GM23338 (cell line): ENCODE measurements at regions not wholly inside any gene's neighbourhood (a gene's known extent, or its start where the extent isn't known, plus 50 kb on each side); places are given as distances from the start of the nearest gene placed in this dataset.

Experiments used
- ATAC-seq: fragments of 200-7000 bp; cut with Tn5 transposase; 3 replicates; pipeline ENCODE4 v1.9.1; 2020
- DNase-seq: peaks from one replicate; pipeline ENCODE4 v3.0.0-alpha.2; 2015; ENCODE audit warnings: low spot score
- H2AFZ ChIP-seq: fragments of 200-600 bp; sonication (generic); 2 replicates; pipeline ENCODE4 v1.8.0; 2016; ENCODE audit warnings: antibody characterized with exemption, mild to moderate bottlenecking, moderate library complexity
- H3F3A ChIP-seq: fragments of 200-600 bp; sonication (generic); replicated peaks from 2 replicates; pipeline ENCODE4 v1.8.0; 2017; ENCODE audit warnings: antibody characterized with exemption, mixed run types, low read depth
- H3K27ac ChIP-seq: fragments of 200-600 bp; sonication (generic); 2 replicates; pipeline ENCODE4 v1.6.1; 2016; ENCODE audit warnings: low read depth
- H3K27me3 ChIP-seq: fragments of 200-600 bp; sonication (generic); 2 replicates; pipeline ENCODE4 v1.8.0; 2016; ENCODE audit warnings: mild to moderate bottlenecking, mixed run types, moderate library complexity; ENCODE audit not compliant: insufficient read depth
- H3K36me3 ChIP-seq: fragments of 200-600 bp; sonication (generic); 2 replicates; pipeline ENCODE4 v1.8.0; 2016; ENCODE audit warnings: mild to moderate bottlenecking; ENCODE audit not compliant: insufficient read depth
- H3K4me1 ChIP-seq: fragments of 200-600 bp; sonication (generic); 2 replicates; pipeline ENCODE4 v1.8.0; 2016; ENCODE audit warnings: mild to moderate bottlenecking, moderate library complexity; ENCODE audit not compliant: insufficient read depth
- H3K4me2 ChIP-seq: fragments of 200-600 bp; sonication (generic); 2 replicates; pipeline ENCODE4 v1.7.1; 2017; ENCODE audit warnings: mixed run types
- H3K4me3 ChIP-seq: fragments of 200-600 bp; sonication (generic); 2 replicates; pipeline ENCODE4 v1.6.1; 2016; ENCODE audit warnings: mixed run types
- H3K79me2 ChIP-seq: fragments of 200-600 bp; sonication (generic); replicated peaks from 2 replicates; pipeline ENCODE4 v1.8.0; 2017; ENCODE audit warnings: mild to moderate bottlenecking; ENCODE audit not compliant: insufficient read depth
- H3K9me2 ChIP-seq: fragments of 200-600 bp; sonication (generic); 2 replicates; pipeline ENCODE4 v1.8.0; 2017; ENCODE audit not compliant: insufficient read depth
- H4K20me1 ChIP-seq: fragments of 200-600 bp; sonication (generic); replicated peaks from 2 replicates; pipeline ENCODE4 v1.8.0; 2017; ENCODE audit warnings: mild to moderate bottlenecking; ENCODE audit not compliant: insufficient read depth
- H3K27ac Mint-ChIP-seq: 2 replicates; pipeline ENCODE4 v1.8.0; 2020; ENCODE audit warnings: inconsistent platforms, mild to moderate bottlenecking, moderate library complexity, mixed read lengths
- H3K27me3 Mint-ChIP-seq: 3 replicates; pipeline ENCODE4 v1.8.0; 2022; ENCODE audit warnings: low read depth, mild to moderate bottlenecking, moderate library complexity, mixed read lengths, inconsistent platforms; ENCODE audit not compliant: insufficient read depth, poor library complexity
- H3K36me3 Mint-ChIP-seq: 3 replicates; pipeline ENCODE4 v1.8.0; 2021; ENCODE audit warnings: low read depth, mild to moderate bottlenecking, inconsistent platforms, moderate library complexity, mixed read lengths
- H3K4me1 Mint-ChIP-seq: 3 replicates; pipeline ENCODE4 v1.8.0; 2020; ENCODE audit warnings: mild to moderate bottlenecking, inconsistent platforms, mixed read lengths
- H3K4me3 Mint-ChIP-seq: 3 replicates; pipeline ENCODE4 v1.8.0; 2021; ENCODE audit warnings: moderate library complexity, mild to moderate bottlenecking, inconsistent platforms, mixed read lengths
- H3K9me3 Mint-ChIP-seq: 3 replicates; pipeline ENCODE4 v1.8.0; 2020; ENCODE audit warnings: moderate library complexity, mild to moderate bottlenecking, inconsistent platforms, mixed read lengths
- CREB1 ChIP-seq: fragments of 250-450 bp; sonication (Bioruptor Pico); IDR thresholded peaks from 2 replicates; pipeline ENCODE4 v1.5.0; 2020; ENCODE audit warnings: low read depth, mild to moderate bottlenecking, moderate library complexity
- EZH2 ChIP-seq: fragments of 200-600 bp; sonication (generic); IDR thresholded peaks from one replicate; pipeline ENCODE4 v1.8.0; 2017; ENCODE audit warnings: antibody characterized with exemption, mild to moderate bottlenecking, low read depth; ENCODE audit not compliant: unreplicated experiment
- EZH2phosphoT487 ChIP-seq: fragments of 200-600 bp; sonication (generic); IDR thresholded peaks from one replicate; pipeline ENCODE4 v1.8.1; 2018; ENCODE audit warnings: antibody characterized with exemption; ENCODE audit not compliant: unreplicated experiment
- JUNB ChIP-seq: IDR thresholded peaks from one replicate; pipeline ENCODE4 v1.6.1; 2016; ENCODE audit warnings: antibody characterized with exemption; ENCODE audit not compliant: unreplicated experiment
- NANOG ChIP-seq: IDR thresholded peaks from 2 replicates; pipeline ENCODE4 v1.6.1; 2016; ENCODE audit warnings: antibody characterized with exemption, borderline replicate concordance
- POLR2AphosphoS5 ChIP-seq: IDR thresholded peaks from 2 replicates; pipeline ENCODE4 v1.6.1; 2016; ENCODE audit warnings: antibody characterized with exemption, low read depth
- ZNF114 ChIP-seq: fragments of 250-450 bp; sonication (Bioruptor Pico); IDR thresholded peaks from 2 replicates; pipeline ENCODE4 v1.5.0; 2020; ENCODE audit warnings: mild to moderate bottlenecking, moderate library complexity
- TF ChIP-seq, protein P1 (sequence below), 2 experiments: fragments of 200-600 bp in 1 of 2; sonication (generic) in 1 of 2; conservative IDR thresholded peaks; 2 replicates each; pipeline versions ENCODE4 v1.5.1 to v1.6.1; 2016 to 2017; ENCODE audit warnings: antibody characterized with exemption in 2 of 2, low read depth in 2 of 2, mild to moderate bottlenecking in 2 of 2, moderate library complexity in 1 of 2
- TF ChIP-seq, protein P2 (sequence below): fragments of 250-450 bp; sonication (Bioruptor Pico); IDR thresholded peaks from 2 replicates; pipeline ENCODE4 v1.5.0; 2020; ENCODE audit warnings: mild to moderate bottlenecking, moderate library complexity

DNA sequence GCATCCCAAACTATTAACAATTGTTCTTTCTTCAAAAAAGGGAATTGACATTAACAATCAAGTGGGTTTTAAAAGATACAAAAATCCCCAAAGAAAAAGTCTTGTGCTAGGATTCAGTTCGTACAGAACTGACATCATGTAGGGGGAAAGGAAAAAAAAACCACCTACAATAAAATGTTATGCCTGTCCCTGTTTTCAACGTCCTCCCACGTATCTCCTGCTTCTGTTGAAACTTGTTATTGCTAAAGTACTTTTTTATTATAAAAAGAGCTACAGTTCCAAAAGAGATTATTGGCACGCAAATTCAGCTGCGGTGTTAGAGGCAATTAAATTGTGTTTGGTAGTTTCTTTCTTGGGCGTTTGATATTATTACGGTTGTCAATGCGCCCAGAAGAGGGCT, 102.8 kb upstream of the PHACTR1 start (continued):
- no peak for TF ChIP-seq CREB1 (CRISPR knock-in tag)
- no peak for TF ChIP-seq NANOG
- no peak for TF ChIP-seq EZH2phosphoT487

DNA sequence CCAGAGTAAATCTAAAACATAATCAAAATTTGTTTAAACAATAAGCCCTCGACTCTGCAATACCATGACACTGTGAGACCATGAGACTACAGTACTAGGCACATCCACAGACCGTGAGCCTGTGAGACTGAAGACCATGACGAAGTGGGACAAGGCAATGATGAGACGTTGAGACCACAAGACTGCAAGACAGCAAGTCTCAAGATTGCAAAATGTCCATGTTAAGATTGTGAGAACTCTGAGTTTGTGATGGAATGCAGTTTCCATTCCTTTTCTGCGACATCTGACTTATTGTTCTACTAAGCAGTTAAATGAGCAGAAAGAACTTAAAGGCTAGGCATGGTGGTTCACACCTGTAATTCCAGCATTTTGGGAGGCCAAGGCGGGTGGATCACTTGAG, 102.1 kb upstream of the PHACTR1 start:
- H3K36me3 Mint-ChIP-seq = no peaks in the 10 kb centered on the region
- no peaks in the 10 kb centered on the region for H3F3A ChIP-seq
- H3K27ac Mint-ChIP-seq = no peak overlapping the region
- no peak overlapping the region for H3K4me3 Mint-ChIP-seq
- H3K27ac ChIP-seq = no peak overlapping the region
- ATAC-seq (no peak), DNase-seq (no peak)
- H3K4me3 ChIP-seq = no peak overlapping the region
- H2AFZ ChIP-seq = no peak overlapping the region
- H3K9me2 ChIP-seq = no peaks in the 10 kb centered on the region
- no peaks in the 10 kb centered on the region for H3K79me2 ChIP-seq
- H3K4me1 Mint-ChIP-seq = peaks cover 2% of the 10 kb centered on the region; the same call in 2 of the 3 replicates
- TF ChIP-seq ZNF114 (CRISPR knock-in tag) (no peak), EZH2 (no peak), POLR2AphosphoS5 (no peak), JUNB (no peak), NANOG (no peak)
- TF ChIP-seq, protein P1, sequence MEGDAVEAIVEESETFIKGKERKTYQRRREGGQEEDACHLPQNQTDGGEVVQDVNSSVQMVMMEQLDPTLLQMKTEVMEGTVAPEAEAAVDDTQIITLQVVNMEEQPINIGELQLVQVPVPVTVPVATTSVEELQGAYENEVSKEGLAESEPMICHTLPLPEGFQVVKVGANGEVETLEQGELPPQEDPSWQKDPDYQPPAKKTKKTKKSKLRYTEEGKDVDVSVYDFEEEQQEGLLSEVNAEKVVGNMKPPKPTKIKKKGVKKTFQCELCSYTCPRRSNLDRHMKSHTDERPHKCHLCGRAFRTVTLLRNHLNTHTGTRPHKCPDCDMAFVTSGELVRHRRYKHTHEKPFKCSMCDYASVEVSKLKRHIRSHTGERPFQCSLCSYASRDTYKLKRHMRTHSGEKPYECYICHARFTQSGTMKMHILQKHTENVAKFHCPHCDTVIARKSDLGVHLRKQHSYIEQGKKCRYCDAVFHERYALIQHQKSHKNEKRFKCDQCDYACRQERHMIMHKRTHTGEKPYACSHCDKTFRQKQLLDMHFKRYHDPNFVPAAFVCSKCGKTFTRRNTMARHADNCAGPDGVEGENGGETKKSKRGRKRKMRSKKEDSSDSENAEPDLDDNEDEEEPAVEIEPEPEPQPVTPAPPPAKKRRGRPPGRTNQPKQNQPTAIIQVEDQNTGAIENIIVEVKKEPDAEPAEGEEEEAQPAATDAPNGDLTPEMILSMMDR (conservative IDR thresholded peaks at IDR 0.05; ENCODE audit: low read depth in 2 of 2) = no peak
- TF ChIP-seq, protein P2, sequence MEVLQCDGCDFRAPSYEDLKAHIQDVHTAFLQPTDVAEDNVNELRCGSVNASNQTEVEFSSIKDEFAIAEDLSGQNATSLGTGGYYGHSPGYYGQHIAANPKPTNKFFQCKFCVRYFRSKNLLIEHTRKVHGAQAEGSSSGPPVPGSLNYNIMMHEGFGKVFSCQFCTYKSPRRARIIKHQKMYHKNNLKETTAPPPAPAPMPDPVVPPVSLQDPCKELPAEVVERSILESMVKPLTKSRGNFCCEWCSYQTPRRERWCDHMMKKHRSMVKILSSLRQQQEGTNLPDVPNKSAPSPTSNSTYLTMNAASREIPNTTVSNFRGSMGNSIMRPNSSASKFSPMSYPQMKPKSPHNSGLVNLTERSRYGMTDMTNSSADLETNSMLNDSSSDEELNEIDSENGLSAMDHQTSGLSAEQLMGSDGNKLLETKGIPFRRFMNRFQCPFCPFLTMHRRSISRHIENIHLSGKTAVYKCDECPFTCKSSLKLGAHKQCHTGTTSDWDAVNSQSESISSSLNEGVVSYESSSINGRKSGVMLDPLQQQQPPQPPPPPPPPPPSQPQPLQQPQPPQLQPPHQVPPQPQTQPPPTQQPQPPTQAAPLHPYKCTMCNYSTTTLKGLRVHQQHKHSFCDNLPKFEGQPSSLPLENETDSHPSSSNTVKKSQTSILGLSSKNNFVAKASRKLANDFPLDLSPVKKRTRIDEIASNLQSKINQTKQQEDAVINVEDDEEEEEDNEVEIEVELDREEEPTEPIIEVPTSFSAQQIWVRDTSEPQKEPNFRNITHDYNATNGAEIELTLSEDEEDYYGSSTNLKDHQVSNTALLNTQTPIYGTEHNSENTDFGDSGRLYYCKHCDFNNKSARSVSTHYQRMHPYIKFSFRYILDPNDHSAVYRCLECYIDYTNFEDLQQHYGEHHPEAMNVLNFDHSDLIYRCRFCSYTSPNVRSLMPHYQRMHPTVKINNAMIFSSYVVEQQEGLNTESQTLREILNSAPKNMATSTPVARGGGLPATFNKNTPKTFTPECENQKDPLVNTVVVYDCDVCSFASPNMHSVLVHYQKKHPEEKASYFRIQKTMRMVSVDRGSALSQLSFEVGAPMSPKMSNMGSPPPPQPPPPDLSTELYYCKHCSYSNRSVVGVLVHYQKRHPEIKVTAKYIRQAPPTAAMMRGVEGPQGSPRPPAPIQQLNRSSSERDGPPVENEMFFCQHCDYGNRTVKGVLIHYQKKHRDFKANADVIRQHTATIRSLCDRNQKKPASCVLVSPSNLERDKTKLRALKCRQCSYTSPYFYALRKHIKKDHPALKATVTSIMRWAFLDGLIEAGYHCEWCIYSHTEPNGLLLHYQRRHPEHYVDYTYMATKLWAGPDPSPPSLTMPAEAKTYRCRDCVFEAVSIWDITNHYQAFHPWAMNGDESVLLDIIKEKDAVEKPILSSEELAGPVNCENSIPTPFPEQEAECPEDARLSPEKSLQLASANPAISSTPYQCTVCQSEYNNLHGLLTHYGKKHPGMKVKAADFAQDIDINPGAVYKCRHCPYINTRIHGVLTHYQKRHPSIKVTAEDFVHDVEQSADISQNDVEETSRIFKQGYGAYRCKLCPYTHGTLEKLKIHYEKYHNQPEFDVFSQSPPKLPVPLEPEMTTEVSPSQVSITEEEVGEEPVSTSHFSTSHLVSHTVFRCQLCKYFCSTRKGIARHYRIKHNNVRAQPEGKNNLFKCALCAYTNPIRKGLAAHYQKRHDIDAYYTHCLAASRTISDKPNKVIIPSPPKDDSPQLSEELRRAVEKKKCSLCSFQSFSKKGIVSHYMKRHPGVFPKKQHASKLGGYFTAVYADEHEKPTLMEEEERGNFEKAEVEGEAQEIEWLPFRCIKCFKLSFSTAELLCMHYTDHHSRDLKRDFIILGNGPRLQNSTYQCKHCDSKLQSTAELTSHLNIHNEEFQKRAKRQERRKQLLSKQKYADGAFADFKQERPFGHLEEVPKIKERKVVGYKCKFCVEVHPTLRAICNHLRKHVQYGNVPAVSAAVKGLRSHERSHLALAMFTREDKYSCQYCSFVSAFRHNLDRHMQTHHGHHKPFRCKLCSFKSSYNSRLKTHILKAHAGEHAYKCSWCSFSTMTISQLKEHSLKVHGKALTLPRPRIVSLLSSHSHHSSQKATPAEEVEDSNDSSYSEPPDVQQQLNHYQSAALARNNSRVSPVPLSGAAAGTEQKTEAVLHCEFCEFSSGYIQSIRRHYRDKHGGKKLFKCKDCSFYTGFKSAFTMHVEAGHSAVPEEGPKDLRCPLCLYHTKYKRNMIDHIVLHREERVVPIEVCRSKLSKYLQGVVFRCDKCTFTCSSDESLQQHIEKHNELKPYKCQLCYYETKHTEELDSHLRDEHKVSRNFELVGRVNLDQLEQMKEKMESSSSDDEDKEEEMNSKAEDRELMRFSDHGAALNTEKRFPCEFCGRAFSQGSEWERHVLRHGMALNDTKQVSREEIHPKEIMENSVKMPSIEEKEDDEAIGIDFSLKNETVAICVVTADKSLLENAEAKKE = no peak
- no peaks in the 10 kb centered on the region for H3K9me3 Mint-ChIP-seq
- no peaks in the 10 kb centered on the region for H4K20me1 ChIP-seq
- H3K36me3 ChIP-seq = no peaks in the 10 kb centered on the region
- peaks cover 6% of the 10 kb centered on the region for H3K4me1 ChIP-seq
- no peak overlapping the region for H3K4me2 ChIP-seq
- H3K27me3 ChIP-seq = no peaks in the 10 kb centered on the region
- no peaks in the 10 kb centered on the region for H3K27me3 Mint-ChIP-seq
